ENCODE measurements at regions not wholly inside any gene's neighbourhood (a gene's known extent, or its start where the extent isn't known, plus 50 kb on each side); places are given as distances from the start of the nearest gene placed in this dataset.
"Not testable (repeated sequence)": the region's sequence is repeated elsewhere in the genome, so short reads cannot be mapped to it uniquely, and the experiment has no call there.

DNA sequence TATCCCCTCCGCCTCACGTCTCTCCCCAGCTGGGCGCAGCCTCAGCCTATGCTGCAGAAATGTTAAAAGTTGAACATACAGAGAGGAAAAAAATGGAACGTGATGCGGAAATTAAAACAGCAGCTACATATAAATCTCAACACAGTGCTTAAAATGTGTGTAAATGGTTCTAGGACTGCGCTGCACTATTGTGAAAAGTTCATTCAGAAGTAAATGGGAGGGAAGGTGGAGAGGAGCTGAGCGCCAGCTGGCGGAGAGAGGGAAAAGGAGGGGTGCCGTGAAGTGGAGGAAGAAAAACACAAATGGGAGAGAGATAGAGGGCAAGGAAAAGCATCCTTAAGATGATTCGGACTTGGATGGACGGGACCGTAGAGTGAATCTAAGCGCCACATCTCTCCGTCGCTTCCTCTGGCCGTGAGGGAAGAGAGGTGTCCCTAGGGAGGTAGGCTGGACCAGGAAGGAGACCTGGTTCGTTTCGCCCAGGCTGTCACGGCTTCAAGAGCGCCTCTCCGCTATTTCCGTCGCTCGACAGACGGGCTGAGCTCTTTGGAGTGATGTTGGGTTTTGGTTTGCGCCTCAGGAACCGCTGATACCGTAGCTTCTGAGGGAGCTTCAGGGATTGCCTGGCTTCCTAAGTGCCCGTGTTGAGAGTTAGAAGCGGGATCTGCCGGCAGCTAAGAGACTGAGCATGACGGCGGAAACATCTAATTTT is 113.7 kb downstream of the TRIM27 start:
- DNase-seq, result no peak

DNA sequence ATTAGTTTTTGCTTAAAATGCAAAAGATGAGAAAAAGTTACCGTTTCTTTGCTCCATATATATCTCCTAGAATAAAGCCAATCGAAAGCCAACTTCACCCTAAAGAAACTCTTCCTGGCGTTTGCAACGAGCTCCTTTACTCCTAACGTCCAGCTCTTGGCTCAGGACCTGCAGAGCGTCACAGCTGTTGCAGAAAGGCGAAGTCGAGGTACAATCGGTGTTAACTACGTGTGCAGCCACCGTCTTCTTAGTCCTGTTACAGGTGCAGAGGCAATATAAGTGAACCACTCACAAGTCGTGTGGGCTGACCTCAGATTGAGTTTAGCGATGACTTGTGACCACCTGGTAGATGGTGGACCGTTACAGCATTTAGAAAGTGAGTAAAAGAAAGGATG is 113.1 kb downstream of the TRIM27 start:
- no peak for DNase-seq

DNA sequence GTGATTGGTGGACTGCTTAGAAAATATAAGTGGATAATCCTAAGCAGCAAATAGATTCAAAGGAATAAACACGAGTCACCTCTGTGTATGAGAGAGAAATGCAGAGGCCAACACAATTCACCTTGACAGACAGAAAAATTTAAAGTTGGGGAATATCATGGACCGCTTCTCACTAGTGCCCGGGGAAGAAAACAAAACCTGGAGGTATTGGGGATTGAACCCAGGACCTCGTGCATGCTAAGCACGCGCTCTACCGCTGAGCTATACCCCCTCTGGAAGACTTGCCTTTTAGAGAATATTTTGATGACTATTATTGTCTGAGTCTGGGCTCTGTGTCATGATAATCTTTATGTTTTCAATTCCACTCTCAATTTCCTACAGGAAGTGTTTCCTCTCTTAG is 111.9 kb downstream of the TRIM27 start:
- no peak for DNase-seq

DNA sequence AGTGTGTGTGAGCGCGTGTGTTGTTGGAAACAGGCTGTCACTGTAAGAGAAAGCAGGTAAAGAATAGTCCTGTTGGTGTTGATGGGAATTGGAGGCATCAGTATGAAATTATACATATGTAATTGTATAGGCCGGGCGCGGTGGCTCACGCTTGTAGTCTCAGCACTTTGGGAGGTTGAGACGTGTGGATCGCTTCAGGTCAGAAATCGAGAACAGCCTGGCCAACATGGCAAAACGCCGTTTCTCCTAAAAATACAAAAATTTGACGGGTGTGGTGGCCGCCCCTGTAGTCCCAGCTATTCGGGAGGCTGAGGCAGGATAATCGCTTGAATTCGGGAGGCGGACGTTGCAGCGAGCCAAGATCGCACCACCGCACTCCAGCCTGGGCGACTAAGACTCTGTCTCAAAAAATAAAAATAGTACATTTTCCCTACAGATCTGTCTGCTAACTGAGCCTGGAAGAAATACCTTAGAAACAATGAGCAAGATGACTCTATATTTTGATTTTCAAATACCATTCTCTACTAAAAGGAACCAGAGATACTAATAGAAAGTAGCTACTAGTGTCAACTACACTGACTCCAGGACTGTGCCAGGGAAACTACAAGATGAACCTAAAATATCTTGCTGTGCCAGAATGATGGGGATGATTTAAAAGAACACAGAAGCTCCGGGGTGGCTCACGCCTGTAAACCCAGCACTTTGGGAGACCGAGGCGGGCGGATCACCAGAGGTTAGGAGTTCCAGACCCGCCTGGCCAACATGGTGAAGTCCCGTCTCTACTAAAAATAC is 110.8 kb downstream of the TRIM27 start:
- no peak for DNase-seq

DNA sequence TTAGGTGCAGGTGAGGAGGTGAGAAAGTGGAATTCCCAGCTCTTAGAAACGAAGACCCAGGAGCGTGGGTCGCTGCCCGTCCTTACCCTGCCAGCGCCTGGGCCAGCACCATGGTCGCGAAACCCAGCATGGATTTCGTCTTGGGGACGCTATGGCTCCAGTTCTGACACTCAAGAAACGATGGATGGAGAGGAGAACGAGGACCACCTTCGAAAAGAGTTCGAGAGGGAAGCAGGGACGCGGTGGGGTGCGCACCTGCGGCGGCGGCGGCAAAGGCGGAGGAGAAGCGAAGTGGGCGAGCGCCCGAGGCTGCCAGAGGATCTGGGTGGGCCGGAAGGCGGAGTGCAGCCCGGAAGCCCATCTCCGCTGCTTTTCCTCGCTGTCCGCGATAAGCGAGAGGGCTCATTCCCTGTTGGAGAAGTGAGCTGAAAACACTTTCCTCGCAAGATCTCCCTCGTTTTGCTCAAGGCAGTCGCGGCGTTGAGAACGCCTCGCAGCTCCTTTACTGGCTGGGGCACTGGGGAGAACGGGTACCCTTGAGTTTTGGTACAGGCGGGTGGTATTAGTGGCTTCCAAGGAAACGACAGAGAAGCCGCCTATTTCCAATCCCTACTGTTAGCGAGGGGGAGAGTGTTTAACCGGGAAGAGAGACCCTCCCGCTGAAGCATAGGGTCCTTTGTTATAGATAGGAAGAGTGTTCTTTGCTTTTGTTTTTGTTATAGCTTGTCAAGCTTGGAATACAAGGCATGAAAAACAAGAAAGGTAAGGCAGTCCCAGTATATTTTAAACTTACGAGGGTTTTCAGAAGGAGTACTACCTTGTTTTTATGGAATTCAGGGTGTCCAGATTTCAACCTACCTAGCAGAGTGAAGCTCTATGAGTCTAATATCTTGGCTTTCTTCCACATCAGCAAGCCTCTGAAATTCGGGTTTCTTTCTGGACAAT is 109.5 kb downstream of the TRIM27 start:
- DNase-seq, result no peak

DNA sequence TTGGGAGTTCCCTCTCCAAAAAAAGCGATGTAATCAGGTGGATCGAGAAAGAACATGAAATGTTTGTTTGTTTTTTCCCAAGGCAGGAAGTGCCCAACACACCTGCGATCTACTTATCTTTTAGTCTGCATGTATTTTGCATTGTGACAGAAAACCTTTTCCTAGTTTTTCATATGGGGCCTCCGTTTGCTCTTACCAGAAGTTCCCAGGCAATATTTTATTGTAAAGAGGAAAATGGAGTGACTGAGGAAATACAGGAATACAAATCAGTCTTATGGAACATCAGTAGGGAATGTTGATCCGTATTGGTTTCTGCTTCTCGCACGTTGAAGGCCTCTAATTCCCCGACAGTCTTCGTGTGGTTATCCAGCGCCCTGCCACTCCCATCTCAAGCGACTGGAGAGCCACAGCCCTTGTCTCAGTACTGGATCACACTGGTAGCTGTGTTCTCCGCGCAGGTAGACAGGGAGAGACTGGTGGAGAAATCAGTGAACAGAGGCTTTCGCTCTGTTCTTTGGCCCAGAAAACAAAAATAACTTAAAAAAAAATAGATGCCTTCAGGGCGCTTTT is 107.4 kb downstream of the TRIM27 start:
- DNase-seq, result no peak

DNA sequence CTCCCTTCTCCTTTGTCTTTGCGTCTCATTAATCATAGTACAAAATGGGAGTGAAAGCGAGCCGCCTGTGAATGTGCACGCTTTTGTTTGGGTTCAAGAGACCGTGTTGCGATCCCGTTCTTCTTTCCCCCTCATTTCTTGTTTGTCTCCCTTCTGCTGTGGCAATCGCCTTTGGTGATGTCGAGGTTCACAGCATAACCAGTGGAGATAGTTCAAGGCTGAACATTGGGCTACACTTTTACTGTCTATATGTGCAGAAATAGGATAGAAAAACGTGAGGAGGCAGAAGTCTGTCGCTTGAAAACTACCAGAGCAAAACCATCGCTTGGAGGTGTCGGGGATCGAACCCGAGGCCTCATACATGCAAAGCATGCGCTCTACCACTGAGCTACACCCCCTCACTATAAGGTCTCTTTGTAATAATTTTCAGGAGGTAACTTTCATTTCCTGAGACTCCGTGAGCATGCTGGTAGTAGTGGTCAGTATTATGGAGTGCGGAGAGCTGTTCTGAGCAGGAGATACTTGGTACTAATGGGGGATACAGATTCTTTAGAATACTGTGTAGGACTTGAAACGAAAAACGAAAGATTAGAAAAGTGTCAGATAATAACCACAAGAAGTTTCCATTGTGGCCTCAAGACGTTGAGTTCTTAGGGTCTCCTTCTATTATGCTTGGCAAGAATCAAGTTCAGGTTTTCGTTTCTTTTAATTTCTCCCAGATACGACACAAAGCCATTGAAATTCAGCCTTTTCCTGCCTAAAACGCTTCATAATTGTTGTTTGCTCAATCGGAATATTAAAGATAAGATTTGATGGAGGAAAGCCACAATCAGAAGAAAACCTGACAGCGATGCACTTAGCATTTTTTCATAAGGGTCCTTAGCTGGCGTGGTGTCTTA is 106.6 kb downstream of the TRIM27 start:
- DNase-seq, result no peak

DNA sequence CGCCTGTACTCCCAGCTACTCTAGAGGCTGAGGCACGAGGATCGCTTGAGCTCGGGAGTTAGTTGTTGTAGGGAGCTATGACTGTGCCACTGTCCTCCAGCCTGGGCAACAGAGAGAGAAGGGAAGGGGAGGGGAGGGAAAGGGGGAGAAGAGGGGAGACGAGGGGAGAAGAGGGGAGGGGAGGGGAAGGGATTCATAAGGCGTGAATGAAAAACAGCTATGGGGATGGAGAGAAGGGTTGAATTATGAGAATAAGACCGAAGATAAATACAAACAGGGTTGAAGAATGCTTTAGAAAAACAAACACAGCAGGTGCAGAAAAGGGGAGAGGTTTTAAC is 106.0 kb downstream of the TRIM27 start:
- DNase-seq, result no peak

DNA sequence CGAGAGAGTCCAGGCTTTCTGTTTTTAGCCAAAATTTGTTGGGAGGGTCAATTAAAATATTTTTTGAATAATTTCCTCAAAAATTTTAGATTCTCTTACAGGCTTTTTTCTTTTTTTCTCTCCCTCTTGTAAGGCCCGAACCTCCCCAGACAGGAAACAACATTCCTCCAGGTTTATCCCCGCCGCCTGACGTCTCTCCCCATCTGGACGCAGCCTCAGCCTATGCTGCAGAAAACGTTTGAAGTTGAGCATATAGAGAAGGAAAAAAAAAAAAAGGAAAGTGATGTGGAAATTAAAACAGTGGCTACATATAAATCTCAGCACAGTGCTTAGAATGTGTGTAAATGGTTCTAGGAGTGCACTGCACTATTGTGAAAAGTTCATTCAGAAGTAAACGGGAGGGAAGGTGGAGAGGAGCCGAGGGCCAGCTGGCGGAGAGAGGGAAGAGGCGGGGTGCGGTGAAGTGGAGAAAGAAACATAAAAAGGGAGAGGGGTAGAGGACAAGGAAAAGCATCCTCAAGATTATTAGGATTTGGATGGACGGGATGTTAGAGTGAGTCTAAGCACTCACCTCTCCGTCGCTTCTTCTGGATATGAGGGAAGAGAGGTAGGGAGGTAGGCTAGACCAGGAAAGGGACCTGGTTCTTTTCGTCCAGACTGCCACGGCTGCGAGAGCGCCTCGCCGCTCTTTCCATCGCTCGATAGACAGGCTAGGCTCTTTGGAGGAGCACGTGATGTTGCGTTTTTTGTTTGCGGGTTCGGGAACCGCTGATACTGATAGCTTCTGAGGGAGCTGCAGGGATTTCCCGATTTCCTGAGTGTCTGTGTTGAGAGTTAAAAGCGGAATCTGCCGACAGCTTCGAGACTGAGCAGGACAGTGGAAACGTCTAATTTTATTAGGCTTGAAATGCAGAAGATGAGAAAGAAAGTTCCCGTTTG is 98.7 kb downstream of the TRIM27 start:
- no peak for DNase-seq

DNA sequence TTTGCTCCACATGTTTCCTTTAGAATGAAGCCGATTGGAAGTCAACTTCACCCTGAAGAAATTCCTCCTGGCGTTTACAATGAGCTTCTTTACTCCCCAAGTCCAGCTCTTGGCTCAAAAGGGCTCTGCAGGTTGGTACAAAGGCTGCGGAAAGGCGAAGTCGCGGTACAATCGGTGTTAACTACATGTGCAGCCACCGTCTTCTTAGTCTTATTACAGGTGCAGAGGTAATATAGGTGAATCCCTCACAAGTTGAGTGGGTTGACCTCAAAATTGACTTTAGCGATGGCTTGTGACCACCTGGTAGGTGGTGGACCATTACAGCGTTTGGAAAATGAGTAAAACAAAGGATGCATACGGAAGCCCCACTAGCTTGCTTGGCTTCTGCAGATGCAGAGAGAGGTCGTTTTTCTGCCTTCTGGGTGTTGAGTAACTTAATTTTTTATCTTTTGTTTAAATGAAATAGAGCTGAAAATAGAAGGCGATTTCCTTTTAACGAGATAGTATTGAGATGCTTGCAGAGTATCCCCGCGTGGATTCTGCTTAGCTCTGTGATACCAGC is 98.0 kb downstream of the TRIM27 start:
- DNase-seq, result no peak

DNA sequence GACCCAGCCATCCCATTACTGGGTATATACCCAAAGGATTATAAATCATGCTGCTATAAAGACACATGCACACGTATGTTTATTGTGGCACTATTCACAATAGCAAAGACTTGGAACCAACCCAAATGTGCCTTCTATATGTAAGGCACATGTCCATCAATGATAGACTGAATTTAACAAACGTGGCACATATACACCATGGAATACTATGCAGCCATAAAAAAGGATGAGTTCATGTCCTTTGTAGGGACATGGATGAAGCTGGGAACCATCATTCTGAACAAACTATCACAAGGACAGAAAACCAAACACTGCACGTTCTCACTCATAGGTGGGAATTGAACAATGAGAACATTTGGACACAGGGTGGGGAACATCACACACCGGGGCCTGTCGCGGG is 92.1 kb downstream of the TRIM27 start:
- DNase-seq, result not testable (repeated sequence)

DNA sequence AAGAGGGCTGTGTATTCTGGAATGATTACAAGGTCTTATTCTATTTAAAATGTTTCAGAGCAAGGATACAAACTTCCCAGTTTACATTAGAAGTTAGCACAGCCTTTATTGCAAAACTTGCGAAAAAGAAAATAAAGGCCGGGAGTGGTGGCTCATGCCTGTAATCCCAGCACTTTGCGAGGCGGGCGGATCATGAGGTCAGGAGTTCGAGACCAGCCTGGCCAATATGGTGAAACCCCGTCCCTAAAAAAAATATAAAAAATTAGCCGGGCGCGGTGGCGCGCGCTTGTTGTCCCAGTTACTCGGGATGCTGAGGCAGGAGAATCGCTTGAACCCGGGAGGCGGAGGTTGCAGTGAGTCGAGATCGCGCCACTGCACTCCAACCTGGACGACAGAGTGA is 87.1 kb downstream of the TRIM27 start:
- DNase-seq, result not testable (repeated sequence)

DNA sequence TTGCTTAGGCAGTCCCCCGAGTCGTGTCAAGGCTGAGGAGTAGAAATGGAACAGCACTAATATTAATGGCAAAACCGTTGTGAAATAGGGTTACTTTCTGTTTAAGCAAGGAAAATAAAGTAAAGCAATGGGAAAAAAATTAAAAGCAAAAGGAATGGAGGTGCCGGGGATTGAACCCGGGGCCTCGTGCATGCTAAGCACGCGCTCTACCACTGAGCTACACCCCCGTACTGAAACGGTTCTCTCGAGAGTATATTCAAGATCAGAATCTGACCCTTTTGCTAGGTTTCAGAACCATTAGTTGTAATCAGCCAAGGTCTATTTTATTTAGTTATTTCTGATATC is 85.5 kb downstream of the TRIM27 start:
- peak; percentile 68 for DNase-seq

DNA sequence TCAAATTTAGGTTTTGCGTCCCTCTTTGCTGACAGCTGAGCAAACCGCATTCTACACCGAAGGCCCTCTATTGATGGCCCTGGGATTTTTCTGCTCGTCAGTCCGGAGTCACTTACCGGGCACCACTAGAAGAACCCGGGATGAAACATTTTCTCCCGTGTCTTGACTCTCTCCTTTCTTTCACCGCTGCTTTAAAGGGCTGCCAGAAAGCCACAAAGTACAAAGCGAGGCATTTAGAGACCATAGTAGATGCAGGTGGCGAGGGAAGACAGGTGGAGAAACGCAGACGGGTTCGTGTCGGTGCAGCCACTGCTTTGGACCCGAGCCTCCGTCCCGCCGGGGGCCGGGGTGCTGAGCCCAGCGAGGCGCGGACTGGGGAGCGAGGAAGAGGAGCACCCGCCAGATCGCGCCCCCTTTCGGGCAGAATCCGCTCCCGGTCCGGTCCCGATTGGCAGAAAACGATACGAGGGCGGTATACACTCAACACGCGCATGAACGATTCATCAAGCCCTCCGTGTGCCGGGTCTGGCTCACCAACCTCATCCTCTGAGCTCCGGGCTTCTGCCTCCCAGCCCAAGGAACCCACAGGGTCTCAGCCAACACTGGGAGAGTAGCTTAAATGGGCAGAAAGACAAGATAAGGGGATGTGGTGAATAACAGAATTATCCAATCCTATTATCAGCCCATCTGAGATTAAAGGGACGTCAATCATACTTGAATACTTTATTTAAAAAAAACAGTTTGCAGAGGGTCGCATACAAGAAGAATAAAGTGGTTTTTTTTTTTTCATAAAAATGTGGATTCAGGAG is 84.9 kb downstream of the TRIM27 start:
- DNase-seq, result peak; percentile 91

DNA sequence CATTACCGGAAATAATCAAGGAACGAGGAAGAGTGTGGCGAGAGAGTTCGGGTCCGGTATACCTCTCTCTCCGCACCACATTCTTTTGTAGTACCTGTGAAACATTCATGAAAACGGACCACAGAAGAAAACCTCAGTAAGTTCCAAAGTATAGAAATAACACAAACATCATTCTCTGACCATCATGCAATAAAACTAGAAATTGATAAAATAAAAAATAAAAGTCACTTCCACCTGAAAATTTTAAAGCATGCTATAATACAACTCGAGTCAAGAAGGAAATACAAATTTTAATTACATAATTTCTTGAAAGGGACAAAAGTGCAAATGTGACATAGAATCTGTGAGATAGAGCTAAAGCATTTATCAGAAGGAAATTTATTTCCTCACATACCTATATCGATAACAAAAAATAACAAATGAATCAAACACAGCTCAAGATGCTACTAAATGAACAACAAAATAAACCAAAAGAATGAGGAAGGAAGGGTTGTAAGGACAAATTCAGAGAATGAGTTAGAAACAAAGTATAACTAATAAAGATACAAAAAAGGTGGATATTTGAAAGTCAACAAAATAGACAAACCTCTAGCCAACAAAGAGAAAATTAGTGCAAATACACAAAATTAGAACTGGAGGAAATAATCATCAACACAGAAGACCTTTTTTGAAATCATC is 84.2 kb downstream of the TRIM27 start:
- no peak for DNase-seq

DNA sequence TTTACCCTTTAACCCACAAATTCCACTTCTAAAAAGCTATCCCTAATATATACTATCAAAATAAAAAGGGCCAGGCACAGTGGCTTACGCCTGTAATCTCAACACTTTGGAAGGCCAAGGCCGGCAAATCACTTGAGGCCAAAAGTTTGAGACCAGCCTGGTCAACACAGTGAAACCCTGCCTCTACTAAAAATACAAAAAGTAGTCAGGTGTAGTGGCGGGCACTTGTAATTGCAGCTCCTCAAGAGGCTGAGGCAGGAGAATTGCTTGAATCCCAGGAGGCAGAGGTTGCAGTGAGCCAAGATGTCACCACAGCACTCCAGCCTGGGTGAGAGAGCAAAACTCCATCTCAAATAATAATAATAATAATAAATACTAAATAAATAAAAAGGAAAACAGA is 82.5 kb downstream of the TRIM27 start:
- DNase-seq, result no peak

DNA sequence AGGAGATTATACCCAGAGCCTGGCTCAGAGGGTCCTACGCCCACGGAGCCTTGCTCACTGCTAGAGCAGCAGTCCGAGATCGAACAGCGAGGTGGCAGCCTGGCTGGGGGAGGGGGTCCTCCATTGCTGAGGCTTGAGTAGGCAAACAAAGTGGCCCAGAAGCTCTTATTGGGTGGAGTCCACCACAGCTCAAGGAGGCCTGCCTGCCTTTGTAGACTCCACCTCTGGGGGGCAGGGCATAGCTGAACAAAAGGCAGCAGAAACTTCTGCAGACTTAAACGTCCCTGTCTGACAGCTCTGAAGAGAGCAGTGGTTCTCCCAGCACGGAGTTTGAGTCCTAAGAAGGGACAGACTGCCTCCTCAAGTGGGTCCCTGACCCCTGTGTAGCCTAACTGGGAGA is 75.0 kb downstream of the TRIM27 start:
- DNase-seq, result peak; percentile 54

Measured in activated naive CD4-positive, alpha-beta T cell treated with anti-CD3 and anti-CD28 coated beads, Interleukin-2, amount 50 U/mL, for 16 hours (primary cell).